SJCRH30 (cell line): ENCODE measurements at regions not wholly inside any gene's neighbourhood (a gene's known extent, or its start where the extent isn't known, plus 50 kb on each side); places are given as distances from the start of the nearest gene placed in this dataset.

Source experiments
- DNase-seq, 2 experiments: peaks; one replicate each; pipeline ENCODE4 v3.0.0-alpha.2; 2015 to 2020
- H3K27ac ChIP-seq: fragments of 250-450 bp; sonication (Bioruptor Pico); 2 replicates; pipeline ENCODE4 v1.5.1; 2020; ENCODE audit warnings: mild to moderate bottlenecking, moderate library complexity
- H3K27me3 ChIP-seq: fragments of 250-450 bp; sonication (Bioruptor Pico); 2 replicates; pipeline ENCODE4 v1.5.1; 2020; ENCODE audit warnings: mild to moderate bottlenecking, moderate library complexity
- H3K36me3 ChIP-seq: fragments of 250-450 bp; sonication (Bioruptor Pico); 2 replicates; pipeline ENCODE4 v1.5.1; 2020; ENCODE audit warnings: mild to moderate bottlenecking, moderate library complexity
- H3K4me1 ChIP-seq: fragments of 250-450 bp; sonication (Bioruptor Pico); 2 replicates; pipeline ENCODE4 v1.5.1; 2020; ENCODE audit warnings: mild to moderate bottlenecking, moderate library complexity
- H3K4me3 ChIP-seq: fragments of 250-450 bp; sonication (Bioruptor Pico); 2 replicates; pipeline ENCODE4 v1.5.1; 2020; ENCODE audit warnings: mild to moderate bottlenecking, moderate library complexity
- H3K9me3 ChIP-seq: fragments of 250-450 bp; sonication (Bioruptor Pico); replicated peaks from 2 replicates; pipeline ENCODE4 v1.5.1; 2020; ENCODE audit warnings: mild to moderate bottlenecking, moderate library complexity

GRCh38 chrX:99413317-99413716 lies 996.8 kb downstream of the PCDH19 start:
- Histone ChIP-seq H3K27ac (no peak overlapping the region), H3K36me3 (no peaks in the 10 kb centered on the region), H3K9me3 (no peaks in the 10 kb centered on the region), H3K4me3 (no peak overlapping the region), H3K4me1 (no peaks in the 10 kb centered on the region), H3K27me3 (no peaks in the 10 kb centered on the region)
- DNase-seq, result no peak

- H3K4me3 ChIP-seq, result no peak overlapping the region
- no peak for DNase-seq
- no peaks in the 10 kb centered on the region for H3K27me3 ChIP-seq
- no peaks in the 10 kb centered on the region for H3K9me3 ChIP-seq
- H3K27ac ChIP-seq, result no peak overlapping the region
- no peaks in the 10 kb centered on the region for H3K4me1 ChIP-seq
- H3K36me3 ChIP-seq, result no peaks in the 10 kb centered on the region
Measured at GRCh38 chrX:99398545-99398944, 1011.5 kb downstream of the PCDH19 start.

GRCh38 chrX:99397879-99398278 lies 1012.2 kb downstream of the PCDH19 start:
- no peaks in the 10 kb centered on the region for H3K9me3 ChIP-seq
- no peaks in the 10 kb centered on the region for H3K27me3 ChIP-seq
- H3K4me1 ChIP-seq, result no peaks in the 10 kb centered on the region
- no peak for DNase-seq
- H3K4me3 ChIP-seq, result no peak overlapping the region
- H3K36me3 ChIP-seq, result no peaks in the 10 kb centered on the region
- H3K27ac ChIP-seq, result no peak overlapping the region

- DNase-seq, result peak; percentile 14 to 24
- Histone ChIP-seq H3K27me3 (no peaks in the 10 kb centered on the region), H3K4me1 (no peaks in the 10 kb centered on the region), H3K9me3 (no peaks in the 10 kb centered on the region), H3K36me3 (no peaks in the 10 kb centered on the region), H3K4me3 (no peak overlapping the region), H3K27ac (no peak overlapping the region)
Measured at GRCh38 chrX:99394456-99394855, 1015.6 kb downstream of the PCDH19 start.

GRCh38 chrX:99384594-99385374 lies 1025.3 kb downstream of the PCDH19 start:
- H3K4me3 ChIP-seq, result no peak overlapping the region
- H3K4me1 ChIP-seq, result no peaks in the 10 kb centered on the region
- H3K9me3 ChIP-seq, result no peaks in the 10 kb centered on the region
- H3K27me3 ChIP-seq, result no peaks in the 10 kb centered on the region
- H3K36me3 ChIP-seq, result no peaks in the 10 kb centered on the region
- DNase-seq, result no peak
- H3K27ac ChIP-seq, result no peak overlapping the region

- Histone ChIP-seq H3K4me1 (no peaks in the 10 kb centered on the region), H3K27ac (no peak overlapping the region), H3K9me3 (no peaks in the 10 kb centered on the region), H3K36me3 (no peaks in the 10 kb centered on the region), H3K4me3 (no peak overlapping the region), H3K27me3 (no peaks in the 10 kb centered on the region)
- DNase-seq, result no peak
Measured at GRCh38 chrX:99383786-99384185, 1026.3 kb downstream of the PCDH19 start.

GRCh38 chrX:99371976-99372595 lies 1038.0 kb downstream of the PCDH19 start:
- H3K9me3 ChIP-seq, result no peaks in the 10 kb centered on the region
- H3K4me1 ChIP-seq, result no peaks in the 10 kb centered on the region
- H3K4me3 ChIP-seq, result no peak overlapping the region
- H3K36me3 ChIP-seq, result no peaks in the 10 kb centered on the region
- DNase-seq, result no peak
- H3K27ac ChIP-seq, result no peak overlapping the region
- no peaks in the 10 kb centered on the region for H3K27me3 ChIP-seq

- Histone ChIP-seq H3K27ac (no peak overlapping the region), H3K36me3 (no peaks in the 10 kb centered on the region), H3K4me3 (no peak overlapping the region), H3K27me3 (0 out of 2 replicates have a peak, but pooled peaks cover 2% of the 10 kb centered on the region), H3K4me1 (peaks cover 8% of the 10 kb centered on the region), H3K9me3 (no peaks in the 10 kb centered on the region)
- DNase-seq, result peak; percentile 35 to 50
Measured at GRCh38 chrX:99353412-99353811, 1056.7 kb downstream of the PCDH19 start.

- no peak overlapping the region for H3K27ac ChIP-seq
- H3K4me3 ChIP-seq, result no peak overlapping the region
- no peak for DNase-seq
- 0 out of 2 replicates have a peak, but pooled peaks cover 2% of the 10 kb centered on the region for H3K27me3 ChIP-seq
- no peaks in the 10 kb centered on the region; the same call in 1 of the 2 replicates for H3K9me3 ChIP-seq
- H3K4me1 ChIP-seq, result peaks cover 3% of the 10 kb centered on the region
- H3K36me3 ChIP-seq, result no peaks in the 10 kb centered on the region
Measured at GRCh38 chrX:99348256-99348655, 1061.8 kb downstream of the PCDH19 start.

- H3K36me3 ChIP-seq, result no peaks in the 10 kb centered on the region
- no peaks in the 10 kb centered on the region for H3K9me3 ChIP-seq
- H3K4me3 ChIP-seq, result no peak overlapping the region
- no peaks in the 10 kb centered on the region for H3K4me1 ChIP-seq
- DNase-seq, result no peak
- H3K27me3 ChIP-seq, result no peaks in the 10 kb centered on the region
- no peak overlapping the region for H3K27ac ChIP-seq
Measured at GRCh38 chrX:99308302-99308701, 1101.8 kb downstream of the PCDH19 start.

GRCh38 chrX:99305573-99305972 lies 1104.5 kb downstream of the PCDH19 start:
- H3K9me3 ChIP-seq, result no peaks in the 10 kb centered on the region
- H3K27ac ChIP-seq, result no peak overlapping the region
- no peak overlapping the region for H3K4me3 ChIP-seq
- H3K27me3 ChIP-seq, result no peaks in the 10 kb centered on the region
- no peak for DNase-seq
- no peaks in the 10 kb centered on the region for H3K4me1 ChIP-seq
- H3K36me3 ChIP-seq, result no peaks in the 10 kb centered on the region

- H3K27me3 ChIP-seq, result no peaks in the 10 kb centered on the region; the same call in 1 of the 2 replicates
- no peaks in the 10 kb centered on the region for H3K4me1 ChIP-seq
- no peak overlapping the region for H3K27ac ChIP-seq
- peak; percentile 3 to 49 for DNase-seq
- no peak overlapping the region for H3K4me3 ChIP-seq
- no peaks in the 10 kb centered on the region for H3K36me3 ChIP-seq
- no peaks in the 10 kb centered on the region for H3K9me3 ChIP-seq
Measured at GRCh38 chrX:99301990-99302389, 1108.1 kb downstream of the PCDH19 start.

GRCh38 chrX:99271641-99272040 lies 1138.4 kb downstream of the PCDH19 start:
- Histone ChIP-seq H3K9me3 (no peaks in the 10 kb centered on the region), H3K4me3 (no peak overlapping the region), H3K27me3 (no peaks in the 10 kb centered on the region), H3K27ac (no peak overlapping the region), H3K36me3 (no peaks in the 10 kb centered on the region), H3K4me1 (no peaks in the 10 kb centered on the region)
- DNase-seq, result peak; percentile 17 to 37

- Histone ChIP-seq H3K27me3 (no peaks in the 10 kb centered on the region), H3K9me3 (no peaks in the 10 kb centered on the region), H3K4me3 (no peak overlapping the region), H3K36me3 (no peaks in the 10 kb centered on the region), H3K27ac (no peak overlapping the region), H3K4me1 (no peaks in the 10 kb centered on the region)
- no peak for DNase-seq
Measured at GRCh38 chrX:99266255-99266654, 1143.8 kb downstream of the PCDH19 start.

GRCh38 chrX:99248180-99248579 lies 1161.9 kb downstream of the PCDH19 start:
- no peaks in the 10 kb centered on the region for H3K36me3 ChIP-seq
- DNase-seq, result no peak
- no peak overlapping the region for H3K4me3 ChIP-seq
- no peaks in the 10 kb centered on the region for H3K27me3 ChIP-seq
- H3K27ac ChIP-seq, result no peak overlapping the region
- no peaks in the 10 kb centered on the region for H3K4me1 ChIP-seq
- no peaks in the 10 kb centered on the region for H3K9me3 ChIP-seq

- H3K9me3 ChIP-seq, result no peaks in the 10 kb centered on the region
- no peak overlapping the region for H3K27ac ChIP-seq
- H3K4me3 ChIP-seq, result no peak overlapping the region
- no peaks in the 10 kb centered on the region for H3K4me1 ChIP-seq
- DNase-seq, result no peak
- no peaks in the 10 kb centered on the region for H3K36me3 ChIP-seq
- H3K27me3 ChIP-seq, result no peaks in the 10 kb centered on the region
Measured at GRCh38 chrX:99242001-99242400, 1168.1 kb downstream of the PCDH19 start.
